ENCODE measurements at regions not wholly inside any gene's neighbourhood (a gene's known extent, or its start where the extent isn't known, plus 50 kb on each side); places are given as distances from the start of the nearest gene placed in this dataset.

DNA sequence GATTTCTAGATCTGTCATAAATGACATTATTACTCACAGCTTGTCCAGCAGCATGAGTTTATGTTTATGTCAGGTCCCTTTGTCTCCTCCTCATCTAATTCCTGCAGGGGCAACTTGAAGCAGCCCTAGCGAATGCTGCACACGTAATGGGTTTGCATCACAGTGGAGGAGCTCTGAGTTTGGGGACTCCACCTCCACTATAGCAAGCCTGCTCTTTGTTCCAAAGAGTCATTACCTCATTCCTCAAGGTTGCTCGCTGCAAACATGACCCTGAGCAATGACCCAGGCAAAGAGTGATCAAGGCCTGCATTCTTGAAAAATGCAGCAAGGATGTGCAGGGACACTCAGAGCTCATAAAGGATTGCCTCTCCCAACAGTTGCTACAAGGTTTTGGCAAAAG is 261.9 kb downstream of the HHIPL2 start:
- TF ChIP-seq CTCF (IDR thresholded peaks at IDR 0.05; ENCODE audit: borderline replicate concordance, extremely low read depth, low read length, poor library complexity, severe bottlenecking) (no peak), EZH2 (IDR thresholded peaks at IDR 0.05; ENCODE audit: borderline replicate concordance, low read depth, low read length, severe bottlenecking) (no peak)

All from DND-41 (cell line).